NCI-H2171 treated with DMSO at 0.1 percent for 48 hours (cell line): ENCODE measurements at regions not wholly inside any gene's neighbourhood (a gene's known extent, or its start where the extent isn't known, plus 50 kb on each side); places are given as distances from the start of the nearest gene placed in this dataset.
A peak's percentile ranks its signal among the peaks of the same experiment; 100 is the strongest.

Experiments used
- DNase-seq: peaks from one replicate; lab custom pipeline; 2025; lab: John Stamatoyannopoulos, UW

DNA sequence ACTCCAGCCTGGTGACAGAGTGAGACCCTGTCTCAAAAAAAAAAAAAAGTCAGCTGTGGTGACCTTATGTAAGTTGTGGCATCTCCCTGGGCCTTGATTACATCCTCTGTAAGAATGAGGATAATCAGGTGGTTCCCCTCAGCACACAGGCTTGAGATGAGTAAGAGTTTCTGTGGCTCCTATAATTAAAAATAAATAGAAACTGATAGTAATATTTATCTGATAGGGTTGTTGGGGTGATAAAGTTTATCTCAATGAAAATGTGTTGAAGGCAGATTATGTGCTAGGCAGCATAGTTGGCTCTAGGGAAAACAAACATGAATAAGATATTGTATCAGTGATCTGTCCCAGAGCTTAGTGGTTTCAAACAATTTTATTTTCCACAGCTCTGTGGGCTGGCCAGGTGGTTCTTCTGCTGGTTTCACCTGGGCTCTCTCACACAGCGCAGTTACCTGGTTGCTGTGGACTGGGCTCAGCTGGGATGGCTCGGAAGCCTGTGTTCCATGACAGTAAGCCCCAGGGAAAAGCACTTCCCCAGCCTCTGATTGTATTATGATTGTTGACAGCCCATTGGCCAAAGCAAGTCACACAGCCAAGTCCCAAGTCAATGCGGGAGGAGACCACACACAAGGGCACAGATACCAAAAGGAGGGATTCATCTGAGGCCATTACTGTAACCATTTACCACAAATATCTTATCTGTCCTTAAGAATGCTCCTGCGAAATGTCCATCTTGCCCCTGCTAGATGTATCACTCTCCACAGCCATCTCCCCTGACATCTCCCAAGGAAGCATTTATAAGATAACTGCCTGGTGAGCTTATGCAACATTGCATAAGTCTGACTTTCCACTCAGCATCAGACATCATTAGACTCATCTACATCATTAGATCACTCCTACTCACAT is 151.7 kb downstream of the NUAK1 start:
- no peak for DNase-seq

DNA sequence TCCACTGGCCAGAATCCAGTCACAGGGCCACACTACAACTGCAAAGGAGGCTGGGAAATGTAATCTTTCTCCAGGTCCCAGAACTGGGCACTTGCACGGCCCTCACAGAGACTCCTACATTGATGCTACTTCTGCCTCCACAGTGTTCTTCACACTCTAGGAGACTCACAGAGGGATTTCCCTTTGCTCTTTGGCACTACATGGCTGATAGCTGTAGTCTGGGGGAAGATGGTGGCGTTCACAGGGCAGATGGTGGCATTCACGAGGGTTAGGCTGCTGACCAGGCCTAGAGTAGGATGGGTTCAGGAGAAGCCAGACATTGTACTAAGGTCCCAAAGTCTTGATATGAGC is 151.1 kb downstream of the NUAK1 start:
- DNase-seq = no peak

DNA sequence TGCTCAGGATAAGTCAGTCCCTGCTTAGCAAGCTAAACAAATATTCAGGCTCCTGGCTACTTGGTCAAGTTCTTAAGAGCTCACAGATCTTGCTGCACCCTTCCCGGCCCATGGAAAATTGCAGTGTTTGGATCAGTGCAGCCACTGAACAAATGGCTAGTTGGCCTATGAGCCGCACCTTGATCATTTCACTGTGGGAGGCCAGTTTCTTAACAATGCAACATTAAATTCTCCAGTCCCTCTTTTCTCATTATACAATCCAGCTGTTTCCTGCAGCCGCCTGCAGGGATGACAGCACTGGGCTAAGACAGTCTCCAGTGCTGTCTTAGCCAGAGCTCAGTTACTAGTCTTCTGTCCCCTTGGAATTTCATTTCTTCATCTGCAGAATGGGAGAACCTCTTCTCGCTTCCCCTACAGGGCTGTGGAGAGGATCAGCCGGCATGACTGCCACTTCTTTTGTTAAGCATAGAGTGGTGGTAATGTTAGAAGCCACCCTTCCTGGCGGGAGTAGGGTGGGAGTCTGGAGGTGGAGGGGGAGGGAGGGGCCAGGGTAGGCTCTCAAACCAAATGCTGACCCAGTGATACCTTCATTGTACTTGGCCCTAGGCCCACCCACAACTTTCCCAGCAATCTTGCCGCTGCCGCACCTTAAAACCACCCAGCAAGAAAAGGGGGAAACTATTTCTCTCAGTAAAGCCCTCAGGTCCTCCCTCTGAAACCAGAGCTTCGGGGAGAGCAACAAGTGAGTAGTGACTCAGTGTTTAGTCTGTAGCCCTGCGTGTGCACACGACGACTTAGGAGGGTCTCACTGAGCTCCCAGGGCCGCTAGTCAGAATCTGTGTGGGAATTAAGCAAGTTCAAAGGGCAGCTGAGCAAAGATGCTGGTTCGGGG is 145.7 kb downstream of the NUAK1 start:
- no peak for DNase-seq

DNA sequence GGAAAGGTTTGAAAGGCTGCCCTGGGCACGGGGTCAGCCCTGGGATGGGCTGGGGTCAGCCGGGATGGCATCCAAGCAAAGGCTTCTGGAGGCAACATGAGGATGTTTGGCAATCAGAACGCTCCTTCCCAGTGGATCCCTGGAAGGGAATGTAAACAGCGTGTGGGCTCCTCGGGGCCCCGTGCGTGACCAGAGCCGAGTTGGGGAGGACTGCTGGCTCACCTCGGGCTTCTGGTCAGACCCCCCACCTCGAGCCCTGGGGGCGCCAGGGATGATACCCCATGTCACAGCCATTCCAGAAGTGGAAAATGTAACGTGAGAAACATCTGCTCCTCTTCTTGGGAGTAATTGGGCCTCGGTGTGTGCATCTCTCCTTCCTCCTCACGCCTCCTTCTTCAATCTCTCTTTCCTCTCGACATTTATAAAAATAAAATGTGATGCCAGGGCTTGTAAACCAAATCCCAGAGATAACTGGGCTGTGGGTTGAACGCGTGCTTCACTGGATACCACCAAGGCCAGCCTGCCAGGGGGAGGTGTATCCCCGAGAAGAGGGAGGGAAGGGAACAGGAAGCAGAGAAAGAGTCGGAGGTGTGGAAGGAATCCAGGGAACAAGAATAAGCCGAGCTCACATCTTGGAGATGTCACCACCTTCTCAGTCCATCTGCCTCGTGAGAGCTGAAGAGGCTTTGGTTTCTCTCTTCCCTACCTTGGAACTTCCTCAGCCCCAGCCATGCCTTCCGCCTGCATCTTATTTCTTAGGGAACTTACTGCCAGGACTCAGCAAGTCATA is 144.8 kb downstream of the NUAK1 start:
- DNase-seq = no peak

DNA sequence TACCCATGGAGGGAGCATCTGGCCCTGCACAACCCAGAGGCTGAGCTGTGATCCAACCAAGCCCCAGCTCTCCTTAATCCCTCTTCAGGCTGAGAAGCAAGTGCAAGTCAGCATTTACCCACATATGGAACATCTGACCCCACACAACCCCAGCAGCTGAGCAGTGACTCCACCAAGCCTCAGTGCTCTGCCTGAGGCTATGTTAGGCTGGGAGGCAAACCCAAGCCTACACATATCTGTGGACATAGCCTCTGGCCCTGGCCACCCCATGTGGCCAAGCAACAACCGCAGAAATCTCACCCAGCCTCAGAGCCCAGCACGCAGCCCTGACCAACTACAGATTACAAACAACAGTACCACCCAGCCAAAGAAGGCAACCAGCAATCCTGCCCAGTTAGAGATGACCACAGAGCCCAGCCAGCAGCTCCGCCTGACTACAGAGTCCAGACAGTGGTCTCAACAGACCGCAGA is 142.8 kb downstream of the NUAK1 start:
- no peak for DNase-seq

DNA sequence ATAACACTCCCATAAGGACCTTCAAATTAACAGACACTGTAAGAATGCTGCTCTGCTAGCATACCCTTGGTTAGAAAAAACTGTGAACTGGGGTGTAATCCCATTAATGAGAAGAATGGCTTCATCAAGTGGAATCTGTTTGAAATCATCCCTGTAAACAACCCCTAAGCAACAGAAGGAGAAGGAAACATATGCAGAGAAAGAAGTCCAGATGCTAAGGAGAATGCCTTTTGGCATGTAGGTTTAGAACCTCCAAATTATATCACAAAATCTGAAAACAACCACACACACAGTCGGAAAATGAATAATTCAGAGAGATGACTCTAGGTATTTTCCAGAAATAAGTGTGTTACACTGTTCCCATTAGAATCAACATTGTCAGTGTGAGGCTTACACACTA is 140.2 kb downstream of the NUAK1 start:
- peak; percentile 3 for DNase-seq

DNA sequence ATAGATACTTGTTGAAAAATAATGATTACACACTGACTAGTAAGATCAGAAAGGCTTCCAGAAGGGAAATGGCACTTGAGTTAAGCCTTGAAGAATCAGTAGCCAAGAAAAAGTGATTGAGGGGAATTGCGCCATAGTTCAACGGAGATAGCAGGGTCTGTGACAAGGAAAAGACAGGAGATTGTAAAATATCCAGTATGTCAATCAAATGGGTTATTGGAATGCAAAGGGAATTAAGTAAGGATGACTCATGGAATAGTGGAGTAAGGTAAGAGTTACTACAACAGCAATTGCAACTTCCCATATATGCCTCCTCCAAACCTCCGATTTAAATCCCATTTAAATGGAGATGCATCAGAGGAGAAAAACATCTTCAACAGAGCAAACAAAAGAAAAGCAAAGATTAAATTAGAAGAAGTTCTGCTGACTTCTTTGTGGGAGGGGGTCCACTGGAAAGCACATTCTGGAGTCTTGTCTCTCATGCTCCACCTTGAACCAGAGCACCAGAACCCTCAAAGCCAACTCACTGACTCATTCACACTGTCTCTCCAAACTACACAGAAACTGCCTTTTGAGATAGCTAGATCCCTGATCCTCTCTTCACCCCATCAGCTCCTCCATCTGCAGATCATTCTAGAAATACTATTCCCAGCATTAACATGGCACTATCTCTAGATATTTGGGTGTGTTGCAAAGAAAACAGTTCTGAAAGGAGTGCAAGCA is 138.2 kb downstream of the NUAK1 start:
- no peak for DNase-seq

DNA sequence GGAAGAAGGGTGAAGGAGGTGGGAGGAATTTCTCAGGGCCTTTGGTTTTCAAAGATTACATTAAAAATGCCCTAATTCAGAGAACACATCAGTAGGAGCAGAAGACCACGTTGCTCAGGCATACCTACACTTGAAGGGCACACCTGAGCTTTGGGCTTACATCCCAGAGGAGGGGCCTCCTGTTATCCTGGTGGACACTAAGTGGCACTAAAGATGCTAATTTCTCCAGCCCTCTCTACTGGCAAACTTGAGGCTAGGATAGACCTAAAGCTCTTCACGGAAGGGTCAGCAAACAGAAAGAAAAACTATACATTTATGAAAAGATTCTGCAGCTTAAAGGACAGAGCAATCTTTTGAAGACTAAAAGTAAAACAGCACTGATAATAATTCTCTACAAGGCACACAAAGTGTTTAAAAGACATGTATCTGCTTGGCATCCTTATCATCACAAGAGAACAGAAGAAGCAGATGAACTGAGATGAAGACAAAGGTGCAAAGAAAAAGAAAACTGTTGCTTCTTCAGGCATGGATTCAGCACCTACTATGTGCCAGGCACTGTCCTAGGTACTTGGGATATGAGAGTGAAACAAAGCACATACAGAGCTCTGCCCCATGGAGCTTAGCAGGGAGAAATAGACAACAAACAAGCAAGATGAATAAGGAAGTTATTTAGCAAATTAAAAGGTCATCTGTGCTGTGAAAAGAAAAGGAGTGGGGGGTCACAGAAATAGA is 137.5 kb downstream of the NUAK1 start:
- DNase-seq = no peak

DNA sequence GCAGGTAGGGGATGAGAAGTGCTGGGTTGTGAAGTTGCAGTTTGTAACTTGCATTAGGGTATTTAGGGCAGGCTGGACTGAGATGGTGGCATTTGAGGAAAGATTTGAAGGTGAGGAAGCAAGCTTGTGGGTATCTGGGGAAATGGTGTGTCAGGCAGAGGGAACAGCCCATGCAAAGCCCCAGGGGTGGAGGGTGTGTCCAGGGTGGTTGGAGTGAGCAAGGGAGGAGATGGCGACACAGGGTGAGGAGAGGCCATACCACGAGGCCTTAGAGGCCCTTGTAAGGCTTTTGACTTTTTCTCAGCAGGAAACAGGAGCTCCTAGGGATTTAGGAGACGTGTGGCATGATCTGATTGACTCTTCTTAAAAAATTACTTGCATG is 136.9 kb downstream of the NUAK1 start:
- no peak for DNase-seq

DNA sequence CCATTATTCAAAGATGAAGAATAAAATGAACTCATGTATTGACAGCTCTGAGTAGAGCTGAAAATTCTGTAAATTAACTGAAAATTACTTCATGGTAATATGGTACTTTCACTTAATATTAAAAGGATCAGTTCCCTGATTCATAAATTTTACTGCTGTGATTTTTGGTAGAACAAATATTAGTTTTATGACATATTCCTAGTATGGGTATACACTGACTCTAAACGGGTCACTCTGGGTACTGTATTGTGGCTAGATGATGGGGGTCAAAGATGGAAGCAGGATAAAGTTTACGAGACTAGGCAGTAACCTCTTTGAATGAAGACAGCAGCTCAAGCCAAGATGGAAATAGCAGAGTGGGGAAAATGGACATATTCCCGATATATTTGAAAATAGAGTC is 135.5 kb downstream of the NUAK1 start:
- DNase-seq = no peak

DNA sequence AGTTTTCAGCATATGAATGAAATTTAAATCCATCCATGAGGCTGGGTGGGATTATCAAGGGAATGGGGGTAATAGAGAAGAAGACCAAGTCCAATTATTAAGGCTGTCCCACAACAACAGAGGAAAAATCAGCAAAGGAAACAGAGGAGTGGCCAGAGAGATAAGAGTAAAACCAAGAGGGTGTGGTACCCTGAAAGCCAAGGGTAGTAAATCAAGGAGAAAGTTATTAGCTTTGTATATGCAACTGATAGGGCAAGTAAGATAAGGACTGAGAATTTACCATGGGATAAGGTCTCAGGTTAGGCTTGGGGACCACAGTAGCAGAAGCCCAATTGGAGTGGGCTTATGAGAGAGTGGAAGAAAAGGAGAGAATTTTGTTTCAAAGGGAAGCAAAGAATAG is 134.5 kb downstream of the NUAK1 start:
- DNase-seq = no peak

DNA sequence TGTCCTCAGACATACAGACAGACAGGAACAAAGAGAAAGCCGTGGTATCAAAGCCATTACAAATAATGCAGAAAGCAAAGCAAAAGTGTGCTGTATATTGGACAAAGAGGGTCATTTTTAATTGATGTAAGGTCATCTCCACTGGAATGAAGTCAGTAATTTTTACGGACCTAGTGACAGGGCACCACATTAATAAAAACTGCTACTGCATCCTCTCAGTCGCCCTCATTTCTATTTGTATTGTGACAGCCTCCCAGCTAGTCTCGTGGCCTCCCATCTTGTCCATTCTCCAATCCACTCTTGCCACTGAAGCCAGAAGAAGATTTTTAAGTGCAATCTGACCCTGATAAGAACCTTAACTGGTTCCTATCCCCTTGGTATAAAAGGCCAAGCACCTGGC is 132.4 kb downstream of the NUAK1 start:
- no peak for DNase-seq

DNA sequence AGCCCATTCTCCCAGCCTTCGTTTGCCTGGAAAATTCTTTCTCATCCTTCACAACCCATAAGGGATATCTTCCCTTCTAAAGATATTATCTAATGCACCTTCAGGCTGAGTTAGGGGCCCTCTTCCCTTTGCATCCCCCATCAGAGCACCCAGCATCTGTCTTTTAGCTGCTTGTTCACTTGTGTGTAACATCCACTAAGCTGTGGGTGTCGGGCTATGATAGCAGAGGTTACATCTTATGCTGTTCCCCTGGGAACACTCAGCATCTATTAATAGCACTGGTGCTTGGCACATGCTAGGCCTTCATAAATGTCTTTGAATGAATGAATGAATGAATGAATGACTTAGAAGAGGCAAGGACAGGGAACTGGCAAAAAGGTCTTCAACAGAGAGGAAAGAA is 131.8 kb downstream of the NUAK1 start:
- no peak for DNase-seq

DNA sequence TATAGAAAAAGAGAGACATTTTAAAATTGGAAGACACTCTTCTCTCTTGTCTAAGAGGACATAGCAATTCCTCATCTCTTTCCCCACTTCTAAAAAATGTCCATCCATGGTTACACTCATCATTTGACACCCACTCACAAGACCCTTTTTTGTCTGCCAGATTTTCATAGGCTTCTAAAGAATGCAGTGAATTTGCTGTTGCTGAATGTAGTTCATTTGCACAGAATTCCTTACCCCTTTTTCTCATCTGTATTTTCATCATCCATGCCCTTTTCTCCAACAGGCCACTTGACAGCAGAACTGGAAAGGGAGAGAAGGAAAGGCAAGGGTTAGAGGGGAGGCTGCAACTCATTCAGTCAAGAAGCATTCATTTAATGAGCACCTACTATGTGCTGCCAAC is 128.0 kb downstream of the NUAK1 start:
- DNase-seq = no peak
